GM12878 (cell line): ENCODE measurements at regions not wholly inside any gene's neighbourhood (a gene's known extent, or its start where the extent isn't known, plus 50 kb on each side); places are given as distances from the start of the nearest gene placed in this dataset.
"Not testable (repeated sequence)": the region's sequence is repeated elsewhere in the genome, so short reads cannot be mapped to it uniquely, and the experiment has no call there.

Experiments
- ATAC-seq: fragments of 200-7000 bp; cut with Tn5 transposase; 3 replicates; pipeline ENCODE4 v1.9.1; 2020; ENCODE audit warnings: mild to moderate bottlenecking, moderate library complexity
- BruUV-seq: library from RNA; stranded (reverse); fragments of 400-500 nt; replicated peaks from 2 replicates; lab custom pipeline; 2021; lab: Mats Ljungman, UMichigan
- CTCF ChIA-PET: fragments of 300-600 bp; sonication (Branson Sonifier 250); formaldehyde crosslinking; extraction: SDS; loops from one replicate; lab custom pipeline; 2021; ENCODE audit warnings: inconsistent platforms; lab: Yijun Ruan, JAX
- POLR2A ChIA-PET: fragments of 350-600 bp; formaldehyde crosslinking; extraction: SDS; loops from one replicate; lab custom pipeline; 2021; ENCODE audit warnings: inconsistent platforms; lab: Charles Lee
- RAD21 ChIA-PET: fragments of 300-600 bp; sonication (Branson Sonifier 250); formaldehyde crosslinking; loops from one replicate; lab custom pipeline; 2023; ENCODE audit warnings: antibody characterized with exemption; ENCODE audit not compliant: unreplicated experiment; lab: Charles Lee
- SMC1A ChIA-PET: fragments of 300-600 bp; sonication (Branson Sonifier 250); formaldehyde crosslinking; loops from one replicate; lab custom pipeline; 2023; ENCODE audit not compliant: unreplicated experiment, uncharacterized antibody; lab: Charles Lee
- DNase-seq: peaks from one replicate; pipeline ENCODE4 v3.0.0-alpha.2; 2011; ENCODE audit warnings: low read depth, low spot score
- FAIRE-seq: peaks from 3 replicates; lab custom pipeline; 2011; peaks lifted over from hg19 to GRCh38; lab: Jason Lieb, UNC
- H2AFZ ChIP-seq: 2 replicates; pipeline ENCODE4 v1.6.0; 2011; ENCODE audit warnings: low read depth, low read length, control low read depth; ENCODE audit not compliant: control insufficient read depth
- H3K27ac ChIP-seq: 2 replicates; pipeline ENCODE4 v1.5.1; 2011; ENCODE audit warnings: control low read depth; ENCODE audit not compliant: control insufficient read depth, insufficient read depth
- H3K27me3 ChIP-seq, 2 experiments: replicated peaks in 1 of 2; 2 replicates each; pipeline versions ENCODE4 v1.6.0 to v1.6.1; 2011; ENCODE audit warnings: low read length in 1 of 2; ENCODE audit not compliant: control insufficient read depth in 2 of 2, insufficient read depth in 2 of 2
- H3K36me3 ChIP-seq, 2 experiments: 2 replicates each; pipeline ENCODE4 v1.5.1; 2011; ENCODE audit warnings: low read length in 1 of 2; ENCODE audit not compliant: control insufficient read depth in 2 of 2, insufficient read depth in 2 of 2
- H3K4me1 ChIP-seq: 2 replicates; pipeline ENCODE4 v1.6.1; 2011; ENCODE audit warnings: mild to moderate bottlenecking, low read length, moderate library complexity, mixed read lengths; ENCODE audit not compliant: control insufficient read depth, insufficient read depth
- H3K4me2 ChIP-seq: 2 replicates; pipeline ENCODE4 v1.6.0; 2011; ENCODE audit warnings: control low read depth; ENCODE audit not compliant: control insufficient read depth, insufficient read depth
- H3K4me3 ChIP-seq: fragments of 200-600 bp; sonication (generic); 2 replicates; pipeline ENCODE4 v1.5.1; 2016
- H3K79me2 ChIP-seq: 2 replicates; pipeline ENCODE4 v1.6.0; 2011; ENCODE audit warnings: low read length; ENCODE audit not compliant: control insufficient read depth, insufficient read depth
- H3K9ac ChIP-seq: 2 replicates; pipeline ENCODE4 v1.8.0; 2011; ENCODE audit warnings: low read length, control low read depth, mixed read lengths; ENCODE audit not compliant: control insufficient read depth, insufficient read depth
- H3K9me3 ChIP-seq: replicated peaks from 3 replicates; pipeline ENCODE4 v1.5.1; 2011; ENCODE audit warnings: mild to moderate bottlenecking, low read length; ENCODE audit not compliant: control insufficient read depth, insufficient read depth
- H4K20me1 ChIP-seq: 2 replicates; pipeline ENCODE4 v1.6.0; 2011; ENCODE audit not compliant: control insufficient read depth, insufficient read depth
- BRCA1 ChIP-seq: IDR thresholded peaks from 2 replicates; pipeline ENCODE4 v1.6.1; 2011; ENCODE audit warnings: low read depth, low read length, improper control_type of control experiment
- ETV6 ChIP-seq, 2 experiments: fragments of 450-650 bp in 1 of 2; IDR thresholded peaks in 1 of 2; conservative IDR thresholded peaks in 1 of 2; 2 replicates each; pipeline ENCODE4 v1.6.1; 2014; ENCODE audit warnings: antibody characterized with exemption in 1 of 2, borderline replicate concordance in 1 of 2, low read depth in 1 of 2, mild to moderate bottlenecking in 1 of 2, moderate library complexity in 1 of 2
- EZH2 ChIP-seq: IDR thresholded peaks from 2 replicates; pipeline ENCODE4 v1.6.1; 2012; ENCODE audit warnings: low read depth, mild to moderate bottlenecking, control low read depth, inconsistent platforms, low read length, borderline replicate concordance; ENCODE audit not compliant: control insufficient read depth
- NR2C1 ChIP-seq: fragments of 450-650 bp; IDR thresholded peaks from 2 replicates; pipeline ENCODE4 v1.6.1; 2017; ENCODE audit warnings: antibody characterized with exemption, mild to moderate bottlenecking, moderate library complexity
- PML ChIP-seq: IDR thresholded peaks from 2 replicates; pipeline ENCODE4 v1.6.1; 2012; ENCODE audit warnings: low read length, inconsistent platforms
- STAT3 ChIP-seq: IDR thresholded peaks from 2 replicates; pipeline ENCODE4 v1.6.1; 2011; ENCODE audit warnings: low read depth, low read length, improper control_type of control experiment
- TCF3 ChIP-seq: IDR thresholded peaks from 2 replicates; pipeline ENCODE4 v1.6.1; 2012; ENCODE audit warnings: low read depth, mild to moderate bottlenecking, low read length, borderline replicate concordance; ENCODE audit not compliant: insufficient read depth
- YBX1 ChIP-seq: fragments of 450-650 bp; IDR thresholded peaks from 2 replicates; pipeline ENCODE4 v1.6.1; 2016; ENCODE audit warnings: antibody characterized with exemption
- ZNF217 ChIP-seq: fragments of 450-650 bp; IDR thresholded peaks from 2 replicates; pipeline ENCODE4 v1.6.1; 2017; ENCODE audit warnings: antibody characterized with exemption, mild to moderate bottlenecking
- ZZZ3 ChIP-seq: IDR thresholded peaks from 2 replicates; pipeline ENCODE4 v1.6.1; 2011; ENCODE audit warnings: low read depth; ENCODE audit not compliant: control insufficient read depth, insufficient read length
- WGBS: methylation state at CpG from one replicate; pipeline ENCODE4 v1.1.6; 2016; ENCODE audit warnings: low lambda C conversion rate; ENCODE audit not compliant: insufficient replicate concordance, insufficient coverage; ENCODE audit errors: missing lambda C conversion rate; 5-methylcytosine and 5-hydroxymethylcytosine counted together
- in situ Hi-C: fragments of 300-500 bp; cut with MboI; formaldehyde crosslinking; loops from 9 replicates; pipeline ENCODE4 v1.14.3; 2018; ENCODE audit warnings: mixed read lengths
- intact Hi-C: fragments of 100-400 bp; cut with micrococcal nuclease; formaldehyde crosslinking; loops from one replicate; pipeline ENCODE4 v1.14.2; 2022; ENCODE audit not compliant: unreplicated experiment

DNA sequence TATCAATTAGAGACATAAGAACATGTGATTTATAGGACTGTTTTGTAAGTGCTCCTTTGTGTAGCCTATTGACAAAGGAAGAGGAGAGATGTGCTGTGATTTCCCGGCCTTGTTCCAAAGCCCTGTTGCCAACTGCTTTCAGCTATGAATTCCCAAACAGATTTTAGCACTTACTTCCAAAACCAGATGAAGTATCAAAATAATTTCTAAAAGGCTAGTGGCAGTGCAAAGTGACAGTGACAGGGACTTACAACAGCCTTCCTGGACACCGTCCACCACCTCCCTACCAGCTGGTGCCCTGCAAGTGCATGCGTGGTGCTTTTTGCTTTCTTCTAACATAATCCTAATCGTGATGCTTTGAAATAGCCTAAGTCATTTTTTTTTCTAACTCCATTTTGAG lies 254.1 kb upstream of the ACTBL2 start:
- whole genome bisulfite sequencing = 43% methylated on average over 4 of the region's 4 CpGs
- DNase-seq = no peak
- no TSS peak for BruUV-seq
- POLR2A ChIA-PET = no interaction called here
- SMC1A ChIA-PET = interaction anchor here (0.9 kb wide), 2 partner anchors 16 to 42 kb away, joined by 3 to 4 read pairs; no protein-coding TSS in a partner anchor
- no peak overlapping the region for H3K4me3 ChIP-seq
- H3K9ac ChIP-seq = no peak overlapping the region
- no peak for TF ChIP-seq ZZZ3
- no peak for TF ChIP-seq BRCA1
- TF ChIP-seq ETV6 (conservative IDR thresholded peaks at IDR 0.05 in 1 of 2, IDR thresholded peaks at IDR 0.05 in 1 of 2; ENCODE audit: borderline replicate concordance in 1 of 2, low read depth in 1 of 2) = no peak
- no peak for TF ChIP-seq YBX1
- no peak for TF ChIP-seq ZNF217
- no peak for TF ChIP-seq NR2C1
- no peak for TF ChIP-seq TCF3
- no peak for TF ChIP-seq STAT3
- no peak for TF ChIP-seq EZH2
- TF ChIP-seq PML = no peak
- H3K27ac ChIP-seq = no peak overlapping the region
- no peak overlapping the region for H2AFZ ChIP-seq
- H4K20me1 ChIP-seq = no peaks in the 10 kb centered on the region
- RAD21 ChIA-PET = no interaction called here
- no peaks in the 10 kb centered on the region for H3K79me2 ChIP-seq
- ATAC-seq = no peak
- FAIRE-seq = no peak
- H3K27me3 ChIP-seq = no peaks in the 10 kb centered on the region
- H3K4me2 ChIP-seq = no peak overlapping the region
- intact Hi-C loops = no loop called here
- H3K9me3 ChIP-seq = no peaks in the 10 kb centered on the region
- H3K36me3 ChIP-seq = no peaks in the 10 kb centered on the region
- no peaks in the 10 kb centered on the region for H3K4me1 ChIP-seq
- CTCF ChIA-PET = no interaction called here
- in situ Hi-C loops = no loop called here

DNA sequence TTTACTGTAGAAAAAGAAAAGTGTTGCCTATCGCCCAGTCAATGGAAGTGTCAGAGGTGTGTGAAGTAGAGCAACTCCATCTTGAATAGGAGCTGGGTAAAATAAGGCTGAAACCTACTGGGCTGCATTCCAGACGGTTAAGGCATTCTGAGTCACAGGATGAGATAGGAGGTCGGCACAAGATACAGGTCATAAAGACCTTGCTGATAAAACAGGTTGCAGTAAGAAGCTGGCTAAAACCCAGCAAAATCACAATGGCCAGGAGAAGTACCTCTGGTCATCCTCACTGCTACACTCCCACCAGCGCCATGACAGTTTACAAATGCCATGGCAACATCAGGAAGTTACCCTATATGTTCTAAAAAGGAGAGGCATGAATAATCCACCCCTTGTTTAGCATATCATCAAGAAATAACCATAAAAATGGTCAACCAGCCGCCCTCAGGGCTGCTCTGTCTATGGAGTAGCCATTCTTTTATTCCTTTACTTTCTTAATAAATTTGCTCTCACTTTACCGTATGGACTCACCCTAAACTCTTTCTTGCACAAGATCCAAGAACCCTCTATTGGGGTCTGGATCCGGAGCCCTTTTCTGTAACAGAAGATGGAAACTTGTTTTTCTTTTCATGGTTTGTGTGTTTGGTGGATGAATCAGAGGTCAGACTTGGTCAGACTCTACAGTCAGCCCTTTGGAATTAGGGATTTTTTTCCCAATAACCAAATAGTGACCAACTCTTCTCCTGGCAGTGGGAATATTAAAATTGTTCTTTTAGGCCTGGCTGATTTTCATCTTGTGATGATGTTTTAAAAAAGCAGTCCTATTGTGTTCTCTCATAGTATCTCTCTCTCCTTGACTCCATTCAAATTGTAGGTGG lies 252.9 kb upstream of the ACTBL2 start:
- H3K4me2 ChIP-seq, H3K4me3 ChIP-seq, H3K9me3 ChIP-seq, H4K20me1 ChIP-seq, FAIRE-seq, H3K4me1 ChIP-seq, SMC1A ChIA-PET, intact Hi-C loops, H3K79me2 ChIP-seq, H2AFZ ChIP-seq, H3K9ac ChIP-seq, RAD21 ChIA-PET, H3K27ac ChIP-seq, DNase-seq, H3K27me3 ChIP-seq, BruUV-seq, in situ Hi-C loops, H3K36me3 ChIP-seq, POLR2A ChIA-PET, CTCF ChIA-PET, ATAC-seq: not testable (repeated sequence)
- 24% methylated on average over 7 of the region's 7 CpGs for WGBS
